ENCODE measurements at regions not wholly inside any gene's neighbourhood (a gene's known extent, or its start where the extent isn't known, plus 50 kb on each side); places are given as distances from the start of the nearest gene placed in this dataset.

DNA sequence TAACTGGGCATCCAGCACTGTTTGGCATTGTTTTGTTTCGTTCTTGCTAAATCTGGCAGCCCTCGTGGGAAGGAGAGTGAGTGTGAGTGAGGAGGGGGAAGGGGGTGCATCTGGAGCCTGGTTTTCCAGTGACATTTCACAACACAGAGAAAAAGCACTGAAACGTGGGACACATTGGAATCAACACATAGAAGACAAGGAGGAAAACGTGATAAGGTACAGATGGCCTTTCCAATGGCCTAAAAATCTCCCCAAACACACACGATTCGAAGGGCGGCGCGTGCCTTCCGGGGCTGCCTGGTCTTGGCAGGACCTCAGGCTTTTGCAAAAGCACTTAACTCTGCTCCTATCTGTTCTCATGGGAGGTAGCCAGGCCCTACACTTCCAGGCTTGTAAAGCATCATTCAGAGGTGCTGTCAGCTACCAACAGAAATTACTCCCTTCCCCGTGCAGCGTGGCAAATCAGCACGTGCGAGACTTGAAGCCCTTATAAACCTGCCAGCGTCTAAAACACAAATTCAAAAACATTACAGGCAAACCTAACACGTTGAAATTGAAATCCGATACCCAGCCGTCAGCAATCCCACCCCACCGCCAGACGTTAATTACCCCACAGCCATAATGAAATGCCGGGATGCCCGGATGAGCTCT lies 129.4 kb downstream of the OLFM1 start:
- no peak for TF ChIP-seq BHLHE40 (IDR thresholded peaks at IDR 0.05; ENCODE audit: borderline replicate concordance)
- no peak for TF ChIP-seq SP1 (IDR thresholded peaks at IDR 0.05)
- TF ChIP-seq CTBP1 (IDR thresholded peaks at IDR 0.05; ENCODE audit: borderline replicate concordance) = no peak
- TF ChIP-seq SUZ12 (IDR thresholded peaks at IDR 0.05) = no peak
- TF ChIP-seq ELF4 (IDR thresholded peaks at IDR 0.05) = no peak
- TF ChIP-seq L3MBTL2 (conservative IDR thresholded peaks at IDR 0.05) = peak; percentile 82
- TF ChIP-seq FOXM1 (IDR thresholded peaks at IDR 0.05; ENCODE audit: borderline replicate concordance) = no peak
- no peak for TF ChIP-seq ARNT (IDR thresholded peaks at IDR 0.05)
- no peak for TF ChIP-seq FOXA1 (IDR thresholded peaks at IDR 0.05)
- TF ChIP-seq ZNF384 (IDR thresholded peaks at IDR 0.05) = no peak
- TF ChIP-seq LEF1 (IDR thresholded peaks at IDR 0.05; ENCODE audit: borderline replicate concordance) = no peak
- TF ChIP-seq, protein P1, sequence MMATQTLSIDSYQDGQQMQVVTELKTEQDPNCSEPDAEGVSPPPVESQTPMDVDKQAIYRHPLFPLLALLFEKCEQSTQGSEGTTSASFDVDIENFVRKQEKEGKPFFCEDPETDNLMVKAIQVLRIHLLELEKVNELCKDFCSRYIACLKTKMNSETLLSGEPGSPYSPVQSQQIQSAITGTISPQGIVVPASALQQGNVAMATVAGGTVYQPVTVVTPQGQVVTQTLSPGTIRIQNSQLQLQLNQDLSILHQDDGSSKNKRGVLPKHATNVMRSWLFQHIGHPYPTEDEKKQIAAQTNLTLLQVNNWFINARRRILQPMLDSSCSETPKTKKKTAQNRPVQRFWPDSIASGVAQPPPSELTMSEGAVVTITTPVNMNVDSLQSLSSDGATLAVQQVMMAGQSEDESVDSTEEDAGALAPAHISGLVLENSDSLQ (IDR thresholded peaks at IDR 0.05) = no peak
- no peak for TF ChIP-seq NFRKB (IDR thresholded peaks at IDR 0.05)

Data from HEK293T (cell line).